Erythroblast (primary cell): ENCODE measurements at regions not wholly inside any gene's neighbourhood (a gene's known extent, or its start where the extent isn't known, plus 50 kb on each side); places are given as distances from the start of the nearest gene placed in this dataset.
"Not testable (repeated sequence)": the region's sequence is repeated elsewhere in the genome, so short reads cannot be mapped to it uniquely, and the experiment has no call there.

Experiments used
- DNase-seq, 2 experiments: peaks; one replicate each; lab custom pipeline; 2025; lab: John Stamatoyannopoulos, UW
- GATA1 ChIP-seq: IDR thresholded peaks from 2 replicates; pipeline ENCODE4 v1.6.1; 2011; ENCODE audit warnings: low read depth, mild to moderate bottlenecking, control low read depth, low read length, moderate library complexity
- POLR2A ChIP-seq: IDR thresholded peaks from 2 replicates; pipeline ENCODE4 v1.6.1; 2011; ENCODE audit warnings: mild to moderate bottlenecking, low read length

DNA sequence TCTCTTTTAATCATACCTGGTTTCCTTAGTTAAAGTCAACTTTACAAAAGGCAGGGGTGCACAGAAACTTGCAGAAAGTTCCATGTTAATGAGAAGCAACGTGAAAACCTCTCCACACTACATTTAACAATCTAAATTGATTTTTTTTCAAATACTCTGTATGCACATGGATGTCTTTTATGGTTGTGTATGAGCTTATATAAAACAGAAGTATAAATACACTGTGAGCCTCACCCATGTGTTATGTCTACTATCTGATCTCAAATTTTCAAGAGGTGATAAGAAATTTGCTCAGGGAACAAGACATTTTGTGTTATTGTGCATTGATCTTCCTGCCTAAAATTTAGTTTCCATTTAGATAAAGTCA lies 617.6 kb downstream of the ADCYAP1 start:
- DNase-seq = no peak
- TF ChIP-seq GATA1 = no peak
- TF ChIP-seq POLR2A = no peak

DNA sequence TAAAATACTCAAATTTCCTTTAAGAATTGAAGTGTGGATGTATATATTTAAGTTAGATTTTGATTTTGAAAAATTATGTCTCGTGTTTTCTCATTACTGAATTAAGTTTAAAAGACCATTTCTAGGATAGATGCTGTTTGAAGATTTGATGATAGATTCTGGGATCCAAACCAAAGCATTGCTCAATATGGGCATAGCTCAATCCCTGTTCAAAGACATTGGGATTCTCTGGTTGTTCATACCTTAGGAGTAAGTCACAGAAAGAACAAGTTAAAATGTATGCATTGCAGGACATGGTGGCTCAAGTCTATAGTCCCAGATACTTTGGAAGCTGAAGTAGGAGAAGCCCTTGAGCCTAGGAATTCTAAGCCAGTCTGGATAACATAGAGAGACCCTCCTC lies 622.3 kb downstream of the ADCYAP1 start:
- DNase-seq = no peak
- TF ChIP-seq GATA1 (no peak), POLR2A (no peak)

DNA sequence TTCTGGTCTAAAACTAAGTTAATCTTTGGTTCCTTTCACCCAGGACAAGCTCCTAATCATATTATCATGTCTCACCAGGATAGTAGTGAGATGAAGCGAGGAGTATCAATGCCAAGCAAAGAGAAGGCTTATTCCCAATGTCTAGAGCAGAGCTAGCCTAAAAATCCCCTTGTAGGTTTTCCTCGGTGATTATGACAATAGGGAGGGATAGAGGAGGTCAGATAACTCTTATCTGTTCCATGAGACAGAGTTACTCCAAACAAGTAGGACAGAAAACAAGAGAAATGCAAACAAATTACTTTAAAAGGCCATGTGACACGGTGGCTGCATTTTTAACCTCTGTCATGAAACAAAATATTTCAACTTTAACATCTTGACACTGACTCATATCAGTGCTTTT lies 623.1 kb downstream of the ADCYAP1 start:
- DNase-seq = no peak
- no peak for TF ChIP-seq GATA1
- no peak for TF ChIP-seq POLR2A

GRCh38 chr18:1528447-1528846 lies 623.8 kb downstream of the ADCYAP1 start:
- DNase-seq = no peak
- TF ChIP-seq GATA1 = no peak
- TF ChIP-seq POLR2A = no peak

- TF ChIP-seq GATA1 = no peak
- no peak for TF ChIP-seq POLR2A
- no peak for DNase-seq
These were observed 624.4 kb downstream of the ADCYAP1 start for GRCh38 chr18:1528964-1529509.

DNA sequence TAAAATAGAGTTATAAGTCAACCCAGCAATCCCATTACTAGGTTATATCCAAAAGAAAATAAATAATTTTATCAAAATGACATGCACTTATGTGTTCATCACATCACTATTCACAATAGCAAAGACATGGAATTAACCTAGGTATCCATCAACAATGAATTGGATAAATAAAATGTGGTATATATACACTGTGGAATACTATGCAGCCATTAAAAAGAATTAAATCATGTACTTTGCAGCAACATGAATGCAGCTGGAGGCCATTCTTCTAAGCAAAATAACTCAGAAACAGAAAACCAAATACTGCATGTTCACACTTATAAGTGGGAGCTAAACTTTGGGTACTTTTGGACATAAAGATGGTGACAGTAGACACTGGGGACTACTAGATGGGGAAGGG lies 626.0 kb downstream of the ADCYAP1 start:
- no peak for DNase-seq
- no peak for TF ChIP-seq POLR2A
- TF ChIP-seq GATA1 = no peak

- TF ChIP-seq POLR2A (no peak), GATA1 (no peak)
- DNase-seq = no peak
These were observed 634.6 kb downstream of the ADCYAP1 start for GRCh38 chr18:1539276-1539675.

- DNase-seq = no peak
These were observed 636.8 kb downstream of the ADCYAP1 start for GRCh38 chr18:1541478-1541877.

GRCh38 chr18:1542230-1542774 lies 637.6 kb downstream of the ADCYAP1 start:
- TF ChIP-seq POLR2A = no peak
- no peak for TF ChIP-seq GATA1
- DNase-seq = no peak

More at GRCh38 chr18:1541478-1541877, 636.8 kb downstream of the ADCYAP1 start:
- TF ChIP-seq POLR2A = no peak
- TF ChIP-seq GATA1 = no peak

DNA sequence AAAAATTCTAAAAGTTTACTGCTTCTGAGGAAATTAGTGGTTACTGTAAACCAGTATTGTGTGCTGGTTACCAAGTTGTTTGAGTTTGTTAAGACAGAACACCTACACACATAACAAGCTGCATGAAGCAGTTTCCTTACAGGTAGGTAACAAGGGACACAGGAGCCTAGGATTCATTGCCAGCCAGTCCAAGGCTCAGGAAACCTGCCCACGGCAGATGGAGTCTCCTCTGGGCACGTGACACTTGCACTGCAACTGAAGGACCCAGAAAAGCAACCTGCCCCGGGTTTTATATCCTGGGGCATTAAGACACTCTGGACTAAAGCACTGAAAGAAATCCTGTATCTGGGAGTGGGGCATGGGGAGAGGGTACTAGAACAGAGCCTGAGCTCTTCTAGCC lies 639.3 kb downstream of the ADCYAP1 start:
- TF ChIP-seq GATA1 (no peak), POLR2A (no peak)
- DNase-seq = no peak

GRCh38 chr18:1557711-1558110 lies 653.0 kb downstream of the ADCYAP1 start:
- not testable (repeated sequence) for DNase-seq

GRCh38 chr18:1559563-1559962 lies 654.9 kb downstream of the ADCYAP1 start:
- DNase-seq = no peak
- no peak for TF ChIP-seq POLR2A
- no peak for TF ChIP-seq GATA1

DNA sequence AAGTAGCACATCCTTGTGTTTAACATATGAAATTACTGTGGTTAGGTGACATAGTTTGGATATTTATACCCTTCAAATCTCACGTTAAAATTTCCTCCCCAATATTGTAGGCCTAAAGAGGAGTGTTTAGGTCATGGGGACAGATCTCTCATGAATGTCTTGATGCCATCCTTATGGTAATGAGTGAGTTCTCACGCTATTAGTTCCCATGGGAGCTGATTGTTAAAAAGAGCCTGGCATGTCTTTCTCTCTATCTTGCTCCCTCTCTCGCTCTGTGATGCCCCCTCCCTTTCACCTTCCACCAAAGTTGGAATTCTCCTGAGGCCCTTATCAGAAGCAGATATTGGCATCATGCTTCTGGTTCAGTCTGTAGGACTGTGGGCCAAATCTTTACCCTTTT lies 660.1 kb downstream of the ADCYAP1 start:
- no peak for DNase-seq
- TF ChIP-seq POLR2A = no peak
- TF ChIP-seq GATA1 = no peak

DNA sequence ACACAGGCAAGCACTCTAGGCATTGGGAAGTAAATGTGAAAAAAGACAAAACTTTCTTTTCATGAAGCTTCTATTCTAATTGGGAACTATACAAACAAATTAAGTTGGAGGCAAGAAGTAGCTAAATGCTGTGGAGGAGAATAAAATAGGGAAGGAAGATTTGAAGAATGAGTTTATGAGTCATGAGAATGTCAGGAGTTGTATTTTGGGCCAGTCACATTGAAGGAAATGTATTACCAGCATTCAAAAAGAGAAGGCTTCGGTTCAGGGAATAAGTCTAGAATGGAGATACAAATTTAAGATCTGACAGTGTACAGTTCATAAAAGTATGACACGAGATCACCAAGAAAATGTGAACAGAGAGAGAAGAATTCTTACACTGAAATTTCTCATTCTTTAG lies 666.5 kb downstream of the ADCYAP1 start:
- TF ChIP-seq POLR2A = no peak
- no peak for TF ChIP-seq GATA1

DNA sequence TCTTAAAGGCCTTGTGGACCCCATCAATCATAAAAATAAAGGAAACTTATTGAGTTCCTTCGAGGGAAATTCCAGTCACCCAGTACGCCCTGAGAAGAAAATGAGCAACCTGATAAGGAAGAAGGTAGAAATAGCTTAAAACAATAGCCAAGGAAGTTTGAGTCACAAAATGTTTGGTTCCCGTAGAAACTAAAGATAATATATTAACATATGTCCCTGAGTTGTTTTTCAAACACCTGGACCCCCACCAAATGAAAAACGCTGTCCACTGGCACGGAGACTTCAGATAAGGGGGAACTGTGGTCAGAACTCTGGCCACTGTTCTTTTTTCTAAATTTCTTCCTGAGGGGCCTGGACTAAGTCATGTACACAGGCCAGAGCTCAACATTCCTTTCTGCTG lies 669.1 kb downstream of the ADCYAP1 start:
- TF ChIP-seq POLR2A = no peak
- TF ChIP-seq GATA1 = no peak
- no peak for DNase-seq

More for the DNA sequence above, 666.5 kb downstream of the ADCYAP1 start:
- DNase-seq = no peak

- no peak for DNase-seq
- no peak for TF ChIP-seq POLR2A
- no peak for TF ChIP-seq GATA1
These were observed 670.4 kb downstream of the ADCYAP1 start for GRCh38 chr18:1575084-1575483.
